ENCODE measurements at regions not wholly inside any gene's neighbourhood (a gene's known extent, or its start where the extent isn't known, plus 50 kb on each side); places are given as distances from the start of the nearest gene placed in this dataset.

- Histone ChIP-seq H4K8ac (ENCODE audit: low read depth in 2 of 2, low read length in 2 of 2) (no peak overlapping the region), H3K27ac (ENCODE audit: insufficient read depth, low read length) (no peak overlapping the region), H2AFZ (replicated peaks; ENCODE audit: low read length, poor library complexity) (no peak overlapping the region), H3K27me3 (ENCODE audit: control insufficient read depth, insufficient read depth, low read length) (no peaks in the 10 kb centered on the region), H3K9me3 (ENCODE audit: control insufficient read depth, insufficient read depth, low read length) (peaks cover 7% of the 10 kb centered on the region), H2BK120ac (ENCODE audit: low read depth, low read length) (no peak overlapping the region), H3K9ac (ENCODE audit: low read depth, low read length) (no peak overlapping the region), H3K79me1 (ENCODE audit: low read depth in 1 of 2, low read length in 2 of 2) (no peaks in the 10 kb centered on the region), H3K4ac (ENCODE audit: low read depth, low read length) (no peak overlapping the region), H2BK5ac (ENCODE audit: low read depth, low read length, poor library complexity, severe bottlenecking) (no peak overlapping the region), H3K18ac (ENCODE audit: low read depth, low read length) (no peak overlapping the region), H3K23ac (ENCODE audit: low read depth, low read length) (no peak overlapping the region), H2AK9ac (replicated peaks; ENCODE audit: low read depth, low read length, poor library complexity) (no peak overlapping the region), H2BK20ac (ENCODE audit: low read depth, low read length) (no peak overlapping the region), H3K56ac (ENCODE audit: extremely low read depth, insufficient read depth, low read length) (no peak overlapping the region), H2BK15ac (ENCODE audit: low read depth, low read length) (no peak overlapping the region), H3K4me2 (ENCODE audit: low read depth, low read length) (no peak overlapping the region), H3K4me3 (ENCODE audit: insufficient read depth, low read depth, low read length) (no peak overlapping the region), H2AK5ac (ENCODE audit: low read depth, low read length) (no peak overlapping the region), H3K14ac (replicated peaks; ENCODE audit: low read depth, low read length) (no peak overlapping the region), H3K9me1 (ENCODE audit: insufficient read depth, low read length) (no peaks in the 10 kb centered on the region), H4K5ac (ENCODE audit: low read depth, low read length) (no peak overlapping the region), H4K20me1 (ENCODE audit: insufficient read depth, low read length) (no peaks in the 10 kb centered on the region), H3K4me1 (ENCODE audit: control insufficient read depth, insufficient read depth, low read length) (no peaks in the 10 kb centered on the region), H4K91ac (ENCODE audit: insufficient read depth, low read depth, low read length) (no peak overlapping the region), H3K36me3 (ENCODE audit: control insufficient read depth, insufficient read depth, low read length) (no peaks in the 10 kb centered on the region)
- CTCF ChIA-PET: no interaction called here
- intact Hi-C loops (cut with micrococcal nuclease): no loop called here
- in situ Hi-C loops (cut with MboI; ENCODE audit: low sequenced_read_pairs): no loop called here
- dilution Hi-C loops (cut with HindIII; ENCODE audit: low sequenced_read_pairs, unreplicated experiment): no loop called here
- POLR2A ChIA-PET (ENCODE audit: unreplicated experiment): no interaction called here
- TF ChIP-seq RFX5 (IDR thresholded peaks at IDR 0.05; ENCODE audit: low read depth, low read length): no peak
- no TSS peak for BruUV-seq (replicated peaks)
- ATAC-seq (ENCODE audit: low read depth) (no peak), DNase-seq (no peak)
Observed at GRCh38 chr7:118747473-118747872, 523.0 kb downstream of the ANKRD7 start.

Measured in IMR-90 (cell line).